ENCODE measurements at regions not wholly inside any gene's neighbourhood (a gene's known extent, or its start where the extent isn't known, plus 50 kb on each side); places are given as distances from the start of the nearest gene placed in this dataset.
A peak's percentile ranks its signal among the peaks of the same experiment; 100 is the strongest.
"Not testable (repeated sequence)": the region's sequence is repeated elsewhere in the genome, so short reads cannot be mapped to it uniquely, and the experiment has no call there.

GRCh38 chr19:34049944-34050343, 122.4 kb upstream of the LSM14A start:
- no peak for DNase-seq

GRCh38 chr19:34050430-34050829, 121.9 kb upstream of the LSM14A start:
- DNase-seq: not testable (repeated sequence)

GRCh38 chr19:34051255-34051654, 121.0 kb upstream of the LSM14A start:
- no peak for DNase-seq

GRCh38 chr19:34057155-34057554, 115.1 kb upstream of the LSM14A start:
- no peak for DNase-seq

GRCh38 chr19:34066007-34066643, 106.2 kb upstream of the LSM14A start:
- no peak for DNase-seq

GRCh38 chr19:34067861-34068271, 104.4 kb upstream of the LSM14A start:
- no peak for DNase-seq

GRCh38 chr19:34075661-34076091, 96.6 kb upstream of the LSM14A start:
- no peak for DNase-seq

GRCh38 chr19:34082289-34083077, 89.8 kb upstream of the LSM14A start:
- DNase-seq: no peak

- DNase-seq: no peak
These were observed 87.7 kb upstream of the LSM14A start for GRCh38 chr19:34084396-34085145.

- DNase-seq: no peak
These were observed 87.0 kb upstream of the LSM14A start for GRCh38 chr19:34085336-34085735.

GRCh38 chr19:34088292-34088691, 84.0 kb upstream of the LSM14A start:
- DNase-seq: no peak

GRCh38 chr19:34089566-34089965, 82.7 kb upstream of the LSM14A start:
- no peak for DNase-seq

- no peak for DNase-seq
These were observed 77.3 kb upstream of the LSM14A start for GRCh38 chr19:34094960-34095359.

- DNase-seq: not testable (repeated sequence)
These were observed 76.9 kb upstream of the LSM14A start for GRCh38 chr19:34095411-34095810.

GRCh38 chr19:34096020-34096915, 76.0 kb upstream of the LSM14A start:
- no peak for DNase-seq

GRCh38 chr19:34104096-34104495, 68.2 kb upstream of the LSM14A start:
- no peak for DNase-seq

GRCh38 chr19:34104557-34104956, 67.7 kb upstream of the LSM14A start:
- no peak for DNase-seq

GRCh38 chr19:34109596-34109995, 62.7 kb upstream of the LSM14A start:
- DNase-seq: no peak

- DNase-seq: no peak
These were observed 53.2 kb upstream of the LSM14A start for GRCh38 chr19:34118879-34119748.

- DNase-seq: no peak
These were observed 52.2 kb upstream of the LSM14A start for GRCh38 chr19:34120141-34120540.

GRCh38 chr19:34120846-34121639, 51.3 kb upstream of the LSM14A start:
- peak; percentile 70 for DNase-seq
